Bronchial epithelial cell (primary cell): ENCODE measurements at regions not wholly inside any gene's neighbourhood (a gene's known extent, or its start where the extent isn't known, plus 50 kb on each side); places are given as distances from the start of the nearest gene placed in this dataset.

ENCODE experiments used
- DNase-seq: peaks from one replicate; pipeline ENCODE4 v3.0.0-alpha.2; 2010; ENCODE audit warnings: low read depth
- FAIRE-seq: peaks from 2 replicates; lab custom pipeline; 2011; peaks lifted over from hg19 to GRCh38; lab: Jason Lieb, UNC
- H3K27me3 ChIP-seq: 2 replicates; pipeline ENCODE4 v1.5.1; 2011; ENCODE audit warnings: low read length; ENCODE audit not compliant: control insufficient read depth, insufficient read depth
- H3K36me3 ChIP-seq: 2 replicates; pipeline ENCODE4 v1.5.1; 2011; ENCODE audit warnings: low read length; ENCODE audit not compliant: control insufficient read depth, insufficient read depth
- H3K4me3 ChIP-seq: 2 replicates; pipeline ENCODE4 v1.5.1; 2011; ENCODE audit warnings: mild to moderate bottlenecking, low read depth, low read length, control low read depth
- CTCF ChIP-seq: IDR thresholded peaks from 2 replicates; pipeline ENCODE4 v1.5.1; 2011; ENCODE audit warnings: mild to moderate bottlenecking, moderate library complexity, low read length, control low read depth, inconsistent platforms; ENCODE audit not compliant: insufficient read depth, severe bottlenecking

GRCh38 chr10:57638411-57638810 lies 629.3 kb downstream of the IPMK start:
- H3K36me3 ChIP-seq: no peaks in the 10 kb centered on the region
- peak; percentile 13 for DNase-seq
- H3K4me3 ChIP-seq: no peak overlapping the region
- FAIRE-seq: no peak
- H3K27me3 ChIP-seq: no peaks in the 10 kb centered on the region
- TF ChIP-seq CTCF: no peak

GRCh38 chr10:57628592-57629284 lies 639.0 kb downstream of the IPMK start:
- Histone ChIP-seq H3K4me3 (no peak overlapping the region), H3K36me3 (no peaks in the 10 kb centered on the region), H3K27me3 (no peaks in the 10 kb centered on the region)
- DNase-seq (no peak), FAIRE-seq (no peak)
- TF ChIP-seq CTCF: no peak

GRCh38 chr10:57627642-57628178 lies 640.0 kb downstream of the IPMK start:
- Histone ChIP-seq H3K27me3 (no peaks in the 10 kb centered on the region), H3K36me3 (no peaks in the 10 kb centered on the region), H3K4me3 (no peak overlapping the region)
- TF ChIP-seq CTCF: no peak
- no peak for FAIRE-seq
- no peak for DNase-seq

- no peaks in the 10 kb centered on the region for H3K27me3 ChIP-seq
- TF ChIP-seq CTCF: no peak
- FAIRE-seq (no peak), DNase-seq (peak; percentile 53)
- no peak overlapping the region for H3K4me3 ChIP-seq
- H3K36me3 ChIP-seq: no peaks in the 10 kb centered on the region
Measured at GRCh38 chr10:57624856-57625592, 642.7 kb downstream of the IPMK start.

- no peak for FAIRE-seq
- Histone ChIP-seq H3K36me3 (no peaks in the 10 kb centered on the region), H3K4me3 (no peak overlapping the region), H3K27me3 (no peaks in the 10 kb centered on the region)
- peak; percentile 91 for DNase-seq
- TF ChIP-seq CTCF: no peak
Measured at GRCh38 chr10:57624066-57624465, 643.6 kb downstream of the IPMK start.
